Keratinocyte (primary cell): ENCODE measurements at regions not wholly inside any gene's neighbourhood (a gene's known extent, or its start where the extent isn't known, plus 50 kb on each side); places are given as distances from the start of the nearest gene placed in this dataset.

Experiments used
- DNase-seq: peaks from one replicate; pipeline ENCODE4 v3.0.0-alpha.2; 2011; ENCODE audit warnings: low read depth, missing footprints, low spot score
- FAIRE-seq: peaks from 2 replicates; lab custom pipeline; 2011; peaks lifted over from hg19 to GRCh38; lab: Jason Lieb, UNC
- H2AFZ ChIP-seq: 2 replicates; pipeline ENCODE4 v1.6.0; 2012; ENCODE audit warnings: low read length, control low read depth, inconsistent platforms; ENCODE audit not compliant: control insufficient read depth
- H3K27ac ChIP-seq: 2 replicates; pipeline ENCODE4 v1.5.1; 2011; ENCODE audit warnings: low read length; ENCODE audit not compliant: control insufficient read depth, insufficient read depth
- H3K27me3 ChIP-seq: 3 replicates; pipeline ENCODE4 v1.6.0; 2011; ENCODE audit warnings: low read length; ENCODE audit not compliant: control insufficient read depth, insufficient read depth; ENCODE audit errors: extremely low read depth
- H3K36me3 ChIP-seq, 2 experiments: 2 replicates in 1 of 2; 3 replicates in 1 of 2; pipeline ENCODE4 v1.5.1; 2011; ENCODE audit warnings: low read length in 2 of 2, mild to moderate bottlenecking in 1 of 2; ENCODE audit not compliant: control insufficient read depth in 2 of 2, insufficient read depth in 2 of 2; ENCODE audit errors: extremely low read depth in 1 of 2
- H3K4me1 ChIP-seq: 3 replicates; pipeline ENCODE4 v1.5.1; 2011; ENCODE audit warnings: low read length; ENCODE audit not compliant: control insufficient read depth, insufficient read depth; ENCODE audit errors: extremely low read depth
- H3K4me2 ChIP-seq: 3 replicates; pipeline ENCODE4 v1.6.0; 2011; ENCODE audit warnings: low read depth, low read length; ENCODE audit not compliant: control insufficient read depth, insufficient read depth; ENCODE audit errors: extremely low read depth
- H3K4me3 ChIP-seq, 3 experiments: fragments of 200-600 bp in 1 of 3; sonication (generic) in 1 of 3; 2 replicates in 2 of 3; 3 replicates in 1 of 3; pipeline ENCODE4 v1.5.1; 2011 to 2016; ENCODE audit warnings: low read length in 3 of 3, mild to moderate bottlenecking in 3 of 3, control low read depth in 2 of 3, inconsistent platforms in 1 of 3, low read depth in 1 of 3, mixed read lengths in 1 of 3, mixed run types in 1 of 3, moderate library complexity in 1 of 3; ENCODE audit not compliant: control insufficient read depth in 2 of 3, insufficient read depth in 2 of 3; ENCODE audit errors: extremely low read depth in 1 of 3
- H3K79me2 ChIP-seq: 2 replicates; pipeline ENCODE4 v1.6.0; 2012; ENCODE audit warnings: low read length; ENCODE audit not compliant: control insufficient read depth, insufficient read depth
- H3K9ac ChIP-seq: 3 replicates; pipeline ENCODE4 v1.6.0; 2011; ENCODE audit warnings: low read length; ENCODE audit not compliant: control insufficient read depth, insufficient read depth; ENCODE audit errors: extremely low read depth
- H3K9me1 ChIP-seq: 3 replicates; pipeline ENCODE4 v1.6.0; 2011; ENCODE audit warnings: low read length; ENCODE audit not compliant: control insufficient read depth, insufficient read depth; ENCODE audit errors: extremely low read depth
- H3K9me3 ChIP-seq: 2 replicates; pipeline ENCODE4 v1.5.1; 2012; ENCODE audit warnings: low read depth, low read length; ENCODE audit not compliant: control insufficient read depth
- H4K20me1 ChIP-seq: 3 replicates; pipeline ENCODE4 v1.6.0; 2011; ENCODE audit warnings: low read length; ENCODE audit not compliant: control insufficient read depth, insufficient read depth; ENCODE audit errors: extremely low read depth
- CTCF ChIP-seq, 3 experiments: IDR thresholded peaks in 1 of 3; conservative IDR thresholded peaks in 1 of 3; optimal IDR thresholded peaks in 1 of 3; 2 replicates in 2 of 3; 3 replicates in 1 of 3; pipeline versions ENCODE3 to v1.5.1; 2011; ENCODE audit warnings: low read length in 3 of 3, mild to moderate bottlenecking in 3 of 3, moderate library complexity in 2 of 3, control low read depth in 1 of 3, inconsistent platforms in 1 of 3; ENCODE audit not compliant: insufficient read depth in 2 of 3; ENCODE audit errors: extremely low read depth in 1 of 3
- EZH2 ChIP-seq: IDR thresholded peaks from one replicate; pipeline ENCODE4 v1.6.1; 2012; ENCODE audit warnings: inconsistent platforms, mild to moderate bottlenecking, low read length, moderate library complexity
- dilution Hi-C: fragments of 300-500 bp; cut with MboI; formaldehyde crosslinking; loops from one replicate; pipeline ENCODE4 v1.7.0; 2020; ENCODE audit warnings: low sequenced_read_pairs; ENCODE audit not compliant: extremely low pct_ligation_motif_present

- Histone ChIP-seq H3K27me3 (peaks cover 9% of the 10 kb centered on the region), H3K4me2 (no peak overlapping the region), H3K27ac (no peak overlapping the region), H3K4me1 (no peaks in the 10 kb centered on the region), H3K4me3 (no peak overlapping the region), H3K36me3 (no peaks in the 10 kb centered on the region), H3K9ac (no peak overlapping the region), H2AFZ (no peak overlapping the region), H3K9me1 (no peaks in the 10 kb centered on the region), H3K9me3 (no peaks in the 10 kb centered on the region), H4K20me1 (no peaks in the 10 kb centered on the region), H3K79me2 (no peaks in the 10 kb centered on the region)
- dilution Hi-C loops = no loop called here
- no peak for TF ChIP-seq CTCF (optimal IDR thresholded peaks at IDR 0.05 in 1 of 3, IDR thresholded peaks at IDR 0.05 in 1 of 3, conservative IDR thresholded peaks at IDR 0.05 in 1 of 3; ENCODE audit: extremely low read depth in 1 of 3, insufficient read depth in 2 of 3, low read length in 3 of 3)
- TF ChIP-seq EZH2 = no peak
- DNase-seq = no peak
- FAIRE-seq = no peak
Measured at GRCh38 chr1:157306896-157307295, 168.7 kb upstream of the ETV3 start.

GRCh38 chr1:157304271-157304670 lies 166.1 kb upstream of the ETV3 start:
- no peak overlapping the region for H2AFZ ChIP-seq
- no peaks in the 10 kb centered on the region for H3K9me3 ChIP-seq
- no peak for TF ChIP-seq CTCF (optimal IDR thresholded peaks at IDR 0.05 in 1 of 3, IDR thresholded peaks at IDR 0.05 in 1 of 3, conservative IDR thresholded peaks at IDR 0.05 in 1 of 3; ENCODE audit: extremely low read depth in 1 of 3, insufficient read depth in 2 of 3, low read length in 3 of 3)
- no peak for TF ChIP-seq EZH2
- no peak for DNase-seq
- no peaks in the 10 kb centered on the region for H3K79me2 ChIP-seq
- no peaks in the 10 kb centered on the region for H3K9me1 ChIP-seq
- H3K4me1 ChIP-seq = no peaks in the 10 kb centered on the region
- no peak overlapping the region for H3K27ac ChIP-seq
- no peak overlapping the region for H3K9ac ChIP-seq
- H3K4me2 ChIP-seq = no peak overlapping the region
- dilution Hi-C loops = no loop called here
- no peaks in the 10 kb centered on the region for H4K20me1 ChIP-seq
- no peak overlapping the region for H3K4me3 ChIP-seq
- peaks cover 3% of the 10 kb centered on the region for H3K27me3 ChIP-seq
- no peaks in the 10 kb centered on the region for H3K36me3 ChIP-seq
- FAIRE-seq = no peak
